ENCODE measurements at regions not wholly inside any gene's neighbourhood (a gene's known extent, or its start where the extent isn't known, plus 50 kb on each side); places are given as distances from the start of the nearest gene placed in this dataset.

GRCh38 chr7:131935180-131935579, 378.8 kb upstream of the PODXL start:
- no peak for TF ChIP-seq RCOR1 (IDR thresholded peaks at IDR 0.05; ENCODE audit: insufficient replicate concordance, low read length)
- no peak for TF ChIP-seq CTCF (conservative IDR thresholded peaks at IDR 0.05; ENCODE audit: low read depth, low read length)
- no peak for TF ChIP-seq FOS (IDR thresholded peaks at IDR 0.05; ENCODE audit: low read depth, low read length)
- no peak for TF ChIP-seq POLR2A (IDR thresholded peaks at IDR 0.05; ENCODE audit: low read depth, low read length)

All from IMR-90 (cell line).